ENCODE measurements at regions not wholly inside any gene's neighbourhood (a gene's known extent, or its start where the extent isn't known, plus 50 kb on each side); places are given as distances from the start of the nearest gene placed in this dataset.
"Not testable (repeated sequence)": the region's sequence is repeated elsewhere in the genome, so short reads cannot be mapped to it uniquely, and the experiment has no call there.

DNA sequence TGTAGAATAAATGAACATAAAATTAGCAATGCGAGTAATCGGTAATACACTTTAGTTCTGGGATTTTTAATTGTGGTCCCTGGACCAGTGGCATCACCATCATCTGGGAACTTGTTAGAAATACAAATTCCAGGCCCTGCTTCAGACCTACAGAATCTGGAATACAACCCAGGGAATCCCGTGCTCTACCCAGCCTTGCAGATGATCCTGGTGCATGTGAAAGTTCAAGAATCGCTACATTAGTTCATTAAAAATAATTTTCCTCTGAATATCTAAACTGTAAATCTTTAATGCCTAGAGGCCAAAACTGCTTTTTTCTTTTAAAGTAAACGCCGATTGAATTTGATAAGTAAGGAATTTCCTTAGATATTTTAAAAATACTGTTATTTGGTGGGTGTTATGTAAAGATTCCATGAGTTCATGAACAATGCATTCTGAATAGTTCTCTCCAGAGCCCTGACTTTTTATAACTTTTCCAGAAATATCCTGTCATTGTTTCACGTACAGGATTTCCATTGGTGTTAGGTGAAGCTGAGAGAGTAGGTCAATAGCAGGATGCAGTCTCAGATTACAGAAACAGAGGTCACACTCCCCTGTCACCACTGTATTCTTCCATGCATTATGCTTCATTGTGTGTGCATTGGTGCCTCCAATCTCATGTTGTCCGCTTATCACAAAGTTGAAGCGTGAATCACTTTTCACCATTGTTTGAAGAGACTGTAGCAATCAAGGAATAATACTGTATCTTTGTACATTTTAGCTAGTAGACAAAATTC lies 596.5 kb upstream of the KLF12 start:
- no peak for DNase-seq (ENCODE audit: low spot score)

DNA sequence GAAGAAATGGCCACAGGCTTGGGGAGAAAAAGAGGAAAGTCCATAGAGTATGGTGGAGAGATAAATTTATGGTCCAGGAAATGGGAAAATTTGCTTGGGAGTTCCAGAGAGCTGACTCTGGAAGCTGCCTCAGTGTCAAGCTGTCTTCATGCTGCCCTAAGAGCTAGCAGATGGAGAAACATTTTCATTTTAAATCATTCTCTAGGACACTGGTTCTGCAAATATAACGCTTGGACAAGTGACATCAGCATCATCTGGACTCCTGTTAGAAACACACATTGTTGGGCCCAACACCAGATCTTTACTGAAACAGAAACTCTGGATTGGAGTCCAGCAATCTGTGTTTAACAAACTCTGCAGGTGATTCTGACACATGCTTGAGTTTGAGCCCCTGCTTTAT lies 592.0 kb upstream of the KLF12 start:
- no peak for DNase-seq (ENCODE audit: low spot score)

DNA sequence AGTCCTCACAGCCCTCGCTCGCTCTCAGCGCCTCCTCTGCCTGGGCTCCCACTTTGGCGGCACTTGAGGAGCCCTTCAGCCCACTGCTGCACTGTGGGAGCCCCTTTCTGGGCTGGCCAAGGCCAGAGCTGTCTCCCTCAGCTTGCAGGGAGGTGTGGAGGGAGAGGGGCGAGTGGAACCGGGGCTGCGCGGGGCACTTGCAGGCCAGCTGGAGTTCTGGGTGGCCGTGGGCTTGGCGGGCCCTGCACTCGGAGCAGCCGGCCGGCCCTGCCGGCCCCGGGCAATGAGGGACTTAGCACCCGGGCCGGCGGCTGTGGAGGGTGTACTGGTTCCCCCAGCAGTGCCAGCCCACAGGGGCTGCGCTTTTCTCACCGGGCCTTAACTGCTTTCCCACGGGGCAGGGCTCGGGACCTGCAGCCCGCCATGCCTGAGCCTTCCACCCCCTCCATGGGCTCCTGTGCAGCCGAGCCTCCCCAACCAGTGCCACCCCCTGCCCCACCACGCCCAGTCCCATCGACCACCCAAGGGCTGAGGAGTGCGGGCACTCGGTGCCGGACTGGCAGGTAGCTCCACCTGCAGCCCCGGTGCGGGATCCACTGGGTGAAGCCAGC lies 584.1 kb upstream of the KLF12 start:
- not testable (repeated sequence) for DNase-seq (ENCODE audit: low spot score)

DNA sequence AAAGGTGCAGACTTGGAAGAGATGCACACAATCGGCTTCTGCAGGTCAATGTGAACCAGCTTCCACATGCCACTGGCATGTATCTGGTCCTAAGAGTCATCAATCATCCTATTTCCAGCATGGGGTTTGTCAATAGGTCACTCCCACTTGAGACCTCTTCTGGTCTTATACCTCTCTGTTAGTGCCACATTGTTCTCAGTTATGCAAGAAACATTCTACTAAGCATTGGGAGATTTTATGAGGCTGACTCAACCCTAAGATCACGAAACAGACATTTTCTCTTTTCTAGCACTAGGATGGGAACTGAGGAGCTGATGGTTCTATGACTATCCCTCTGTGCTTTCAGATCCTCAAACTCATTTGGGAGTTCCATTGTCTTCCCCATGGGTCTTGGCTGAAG lies 581.5 kb upstream of the KLF12 start:
- DNase-seq (ENCODE audit: low spot score): peak; percentile 11

DNA sequence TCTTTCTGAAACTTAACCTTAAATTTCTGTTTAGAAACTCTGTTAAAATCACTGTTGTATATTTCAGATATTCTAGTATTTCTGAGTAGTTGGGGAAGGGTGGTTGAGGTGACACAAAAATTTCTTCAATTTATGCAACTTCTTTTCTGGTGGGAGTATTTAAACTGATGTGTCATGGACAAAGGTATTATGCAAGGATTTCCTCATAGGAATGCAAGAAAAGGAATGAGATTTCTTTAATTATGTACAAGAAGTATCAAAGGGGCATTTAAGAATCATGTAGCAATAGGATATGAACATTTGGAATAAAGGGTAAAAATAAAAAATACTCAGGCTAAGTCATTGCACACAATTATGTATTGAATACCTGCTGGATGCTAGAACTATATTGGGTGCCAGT lies 575.8 kb upstream of the KLF12 start:
- DNase-seq (ENCODE audit: low spot score): no peak

DNA sequence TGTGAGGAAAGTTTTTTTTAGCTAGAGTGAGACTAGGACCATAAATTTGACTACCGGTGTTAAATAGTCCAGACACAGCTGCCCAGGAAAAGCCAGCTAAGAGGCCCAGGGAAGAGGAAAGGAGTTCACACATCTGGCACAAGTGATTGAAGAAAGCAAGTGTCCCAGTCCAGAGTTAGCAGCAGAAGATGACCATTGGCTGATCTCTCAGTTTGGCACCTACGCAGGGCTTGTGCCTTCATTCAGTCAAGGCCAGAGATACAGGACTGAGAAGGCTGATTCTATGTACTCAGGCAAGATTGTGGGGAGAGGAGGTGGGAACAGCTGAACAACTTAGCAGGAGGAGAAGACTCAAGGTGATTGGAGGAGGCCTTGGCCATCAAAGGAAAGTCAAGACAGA lies 575.0 kb upstream of the KLF12 start:
- DNase-seq (ENCODE audit: low spot score): no peak

DNA sequence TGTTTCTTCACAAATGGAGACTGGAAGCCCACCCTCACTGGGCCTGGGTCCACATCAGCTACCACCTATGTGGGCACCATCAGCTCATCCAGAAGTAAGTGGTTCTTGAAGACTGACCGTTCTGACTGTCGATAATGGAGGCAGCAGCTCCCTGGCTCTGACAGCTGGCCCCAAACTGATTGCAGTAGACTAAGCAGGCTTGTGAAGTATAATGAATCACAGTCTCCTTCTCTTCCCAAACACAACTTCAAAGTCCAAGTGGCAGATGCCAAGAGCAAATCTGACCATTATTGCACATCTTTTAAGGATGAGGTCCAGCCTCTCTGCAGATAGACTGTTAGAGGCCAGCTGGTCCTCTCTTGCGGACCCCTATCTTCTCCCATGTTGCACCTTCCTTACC lies 574.4 kb upstream of the KLF12 start:
- DNase-seq (ENCODE audit: low spot score): no peak

DNA sequence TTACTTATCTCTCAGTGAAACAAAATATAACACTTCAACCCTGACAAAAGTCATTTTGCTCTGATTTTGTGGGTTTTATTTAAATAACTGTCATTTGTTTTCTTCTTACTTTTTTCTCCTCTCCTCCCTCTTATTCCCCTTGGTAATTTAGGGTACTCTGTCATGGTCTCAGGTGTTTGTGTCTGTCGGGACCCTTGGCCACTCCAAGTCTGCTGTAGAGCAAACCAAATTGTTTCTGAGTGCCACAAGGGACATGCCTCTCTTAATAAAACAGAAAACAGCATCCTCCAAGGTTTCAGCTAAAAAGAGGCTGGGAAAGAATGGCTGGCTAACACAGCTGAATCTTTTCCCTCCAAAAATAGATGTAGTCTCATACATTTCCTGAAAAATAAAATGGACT lies 573.1 kb upstream of the KLF12 start:
- no peak for DNase-seq (ENCODE audit: low spot score)

DNA sequence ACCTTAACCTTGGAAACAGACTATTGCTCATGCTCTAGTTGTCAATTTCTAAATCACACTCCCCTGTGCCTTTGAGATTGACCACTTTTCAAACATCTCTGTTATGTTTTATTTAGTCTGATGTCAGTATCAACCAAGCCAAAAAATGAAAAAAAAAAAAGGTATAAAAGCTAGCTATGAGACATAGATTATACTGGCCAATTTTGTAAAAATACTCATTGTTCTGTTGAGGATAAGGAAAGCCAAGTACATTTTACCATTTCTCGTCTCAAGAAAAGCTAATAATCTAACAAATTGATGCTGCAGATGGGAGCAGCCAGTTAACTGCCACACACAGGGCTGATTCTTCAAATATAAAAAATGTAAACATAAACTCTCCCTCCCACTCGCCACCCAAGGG lies 572.6 kb upstream of the KLF12 start:
- DNase-seq (ENCODE audit: low spot score): no peak

DNA sequence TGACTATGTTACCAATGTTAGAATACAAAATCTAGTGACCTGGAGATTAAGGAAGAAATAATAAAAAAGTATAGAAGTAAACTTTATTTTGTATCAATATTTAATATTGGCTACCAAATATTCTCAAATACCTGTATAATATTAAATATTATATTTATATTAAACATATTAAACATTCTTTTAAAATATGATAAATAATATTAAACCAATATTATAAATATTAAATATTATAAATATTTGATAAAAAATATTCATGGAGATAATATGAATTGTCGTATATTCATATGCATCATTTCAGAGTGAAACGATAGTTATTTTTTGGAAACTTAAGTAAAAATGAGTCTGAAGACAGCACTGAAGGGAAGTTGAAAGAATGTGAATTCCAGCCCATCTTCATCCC lies 571.2 kb upstream of the KLF12 start:
- no peak for DNase-seq (ENCODE audit: low spot score)

DNA sequence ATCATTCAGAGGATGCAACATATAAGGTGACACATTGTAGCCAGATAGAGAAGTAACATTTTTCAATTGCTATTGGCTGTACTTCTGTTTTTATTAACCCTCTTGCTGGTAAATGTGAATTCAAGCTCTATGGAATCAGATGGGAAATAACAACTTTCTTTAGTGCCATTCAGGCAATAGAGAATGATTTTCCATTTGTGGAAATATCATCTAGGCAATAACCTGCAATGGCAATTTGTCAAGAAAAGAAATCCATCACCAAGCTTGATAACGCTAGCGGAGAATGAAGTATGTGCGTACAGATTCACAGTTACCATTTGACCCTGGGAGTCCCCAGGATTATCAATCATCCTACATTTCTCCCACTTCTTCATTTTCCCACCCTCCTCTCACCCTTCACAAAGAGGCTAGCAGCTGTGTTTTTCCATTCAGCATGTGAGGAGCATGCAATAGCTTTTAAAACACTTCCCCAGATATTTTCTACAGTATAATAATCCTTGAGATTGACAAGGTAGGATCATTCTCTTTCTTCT lies 569.7 kb upstream of the KLF12 start:
- DNase-seq (ENCODE audit: low spot score): no peak

DNA sequence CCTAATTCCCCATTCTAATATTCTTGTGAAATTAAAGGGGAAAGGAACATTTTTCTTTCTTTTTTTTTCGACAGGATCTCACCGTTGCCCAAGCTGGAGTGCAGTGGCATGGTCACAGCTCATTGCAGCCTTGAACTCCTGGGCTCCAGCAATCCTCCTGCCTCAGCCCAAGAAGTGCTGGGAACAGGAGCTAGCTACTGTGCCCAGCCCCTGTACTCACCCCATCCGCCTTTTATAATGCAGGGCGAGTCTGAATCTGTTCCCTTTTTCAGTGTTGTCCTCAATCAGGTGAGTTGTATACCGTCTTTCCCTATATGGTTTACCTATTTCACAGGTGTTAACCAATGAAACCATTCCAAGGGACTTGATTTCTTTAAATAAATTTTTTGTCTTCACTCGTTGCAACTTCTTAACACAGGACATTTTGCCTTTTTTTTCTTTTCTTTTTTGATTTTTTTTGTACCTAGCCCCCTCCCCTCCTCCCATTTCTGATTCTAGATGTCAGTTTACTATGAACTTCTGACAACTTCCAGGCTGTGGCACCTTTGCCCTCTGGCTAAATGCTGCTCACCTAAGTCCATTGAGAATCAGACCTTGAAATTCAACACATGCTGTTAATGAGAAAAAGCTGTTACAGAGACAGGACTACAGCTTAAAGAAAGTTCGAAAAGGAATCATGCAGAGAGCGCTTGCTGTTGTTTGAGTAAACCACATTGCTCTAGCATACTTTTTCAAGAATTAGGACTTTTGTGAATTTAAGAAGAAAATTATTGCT lies 562.1 kb upstream of the KLF12 start:
- no peak for DNase-seq (ENCODE audit: low spot score)

DNA sequence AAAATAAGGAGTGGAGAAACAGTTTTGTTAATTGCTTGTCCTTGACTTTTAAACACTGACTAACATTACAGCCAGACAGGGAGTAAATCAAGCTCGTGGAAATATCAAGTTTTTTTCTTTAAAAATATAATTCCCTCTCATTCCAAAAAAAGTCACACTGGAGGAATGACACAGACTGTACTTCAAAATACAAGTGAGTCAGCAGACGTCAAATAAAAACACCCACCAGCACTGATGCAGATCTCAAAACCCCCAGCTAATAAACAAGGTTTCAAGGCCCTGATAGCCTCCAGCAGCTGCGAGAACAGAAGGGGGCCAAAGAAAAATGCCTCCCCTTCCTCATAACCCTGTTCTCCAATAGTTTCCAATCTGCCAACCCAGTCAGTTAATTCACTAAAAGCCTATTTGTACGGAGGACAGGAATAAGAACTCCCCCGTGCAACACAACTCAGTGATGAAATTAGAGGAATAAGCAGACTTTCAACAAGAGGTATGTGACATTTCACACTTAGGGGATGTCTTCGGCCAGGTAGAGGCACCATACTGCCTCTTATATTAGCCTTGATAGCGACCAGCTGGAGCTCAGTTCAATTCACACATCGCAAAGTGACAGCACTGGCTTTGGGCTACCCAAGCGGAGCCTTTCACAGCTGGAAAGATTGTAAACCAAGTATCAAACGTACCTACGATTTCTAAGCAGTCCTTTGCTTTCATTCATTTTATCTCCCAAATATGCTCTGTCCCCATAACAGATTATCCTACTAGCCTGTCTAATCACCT lies 561.0 kb upstream of the KLF12 start:
- no peak for DNase-seq (ENCODE audit: low spot score)

DNA sequence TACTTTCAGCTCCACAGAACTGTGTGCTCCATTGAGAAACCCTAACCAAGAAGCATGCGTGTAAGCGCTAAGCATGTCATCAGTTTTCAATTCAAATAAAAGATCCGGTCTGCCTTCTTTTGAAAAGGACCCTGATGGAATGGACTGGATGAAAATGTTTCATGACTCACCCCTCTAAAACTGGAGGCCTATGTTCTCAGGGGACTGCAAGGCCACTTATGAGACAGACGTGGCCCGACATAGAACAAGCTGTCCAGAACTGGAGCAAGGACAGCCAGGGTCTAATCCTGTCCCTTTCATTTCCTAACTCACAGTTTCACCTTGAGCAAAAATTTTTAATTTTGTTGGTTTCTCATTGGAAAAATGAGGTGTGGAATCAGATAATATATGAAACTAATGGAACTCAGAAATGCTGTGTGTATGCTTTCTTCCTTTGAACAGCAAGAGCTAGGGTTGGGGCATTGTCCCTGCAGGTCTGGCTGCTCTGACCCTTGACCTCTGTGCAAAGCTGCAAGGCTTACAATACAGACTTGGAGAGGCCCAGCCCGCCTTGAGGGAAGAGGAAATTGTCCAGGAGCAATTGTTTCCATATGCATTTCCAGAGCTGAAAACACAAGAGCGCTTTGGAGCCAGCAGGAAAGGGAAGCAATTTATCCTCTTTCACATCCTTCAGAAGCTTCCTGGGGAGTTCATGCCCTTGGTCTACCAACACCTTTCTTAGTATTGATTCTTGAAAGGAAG lies 553.4 kb upstream of the KLF12 start:
- no peak for DNase-seq (ENCODE audit: low spot score)

DNA sequence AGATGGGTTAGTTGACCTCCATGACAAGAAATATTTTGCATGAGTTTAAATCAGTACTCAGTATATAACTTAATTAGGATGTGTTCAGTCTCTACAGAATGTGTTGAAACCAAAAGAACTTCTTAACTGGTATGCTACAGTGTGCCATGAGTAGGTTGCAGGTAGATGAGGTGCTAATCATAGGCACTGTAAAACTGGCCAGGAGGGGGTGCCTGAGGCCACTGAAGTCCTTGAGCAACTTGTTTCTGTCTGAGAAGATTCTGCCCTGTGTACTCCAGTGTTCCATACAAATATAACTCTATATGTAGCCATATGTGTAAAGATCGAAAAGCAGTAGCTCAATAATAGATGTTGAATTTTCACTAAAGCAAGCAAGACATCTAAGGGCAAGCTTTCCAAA lies 549.2 kb upstream of the KLF12 start:
- no peak for DNase-seq (ENCODE audit: low spot score)

DNA sequence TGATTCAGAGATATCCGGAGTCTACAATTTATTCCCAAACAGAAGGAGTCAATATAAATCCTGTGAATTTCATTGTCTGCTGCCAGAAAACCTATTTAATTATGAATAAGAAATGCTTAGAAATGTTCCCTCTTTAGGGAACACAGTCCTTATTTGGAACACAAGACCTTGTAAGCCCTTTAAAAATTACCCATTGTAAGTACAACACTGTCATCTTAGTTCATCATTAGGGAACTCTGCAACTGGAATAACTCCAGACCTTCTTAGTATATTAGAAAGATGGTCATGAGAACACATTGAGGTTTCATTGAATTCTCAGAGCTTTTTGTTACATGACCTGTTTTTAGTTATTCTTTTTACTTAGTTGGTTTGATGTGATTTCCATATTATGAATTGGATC lies 548.5 kb upstream of the KLF12 start:
- no peak for DNase-seq (ENCODE audit: low spot score)

DNA sequence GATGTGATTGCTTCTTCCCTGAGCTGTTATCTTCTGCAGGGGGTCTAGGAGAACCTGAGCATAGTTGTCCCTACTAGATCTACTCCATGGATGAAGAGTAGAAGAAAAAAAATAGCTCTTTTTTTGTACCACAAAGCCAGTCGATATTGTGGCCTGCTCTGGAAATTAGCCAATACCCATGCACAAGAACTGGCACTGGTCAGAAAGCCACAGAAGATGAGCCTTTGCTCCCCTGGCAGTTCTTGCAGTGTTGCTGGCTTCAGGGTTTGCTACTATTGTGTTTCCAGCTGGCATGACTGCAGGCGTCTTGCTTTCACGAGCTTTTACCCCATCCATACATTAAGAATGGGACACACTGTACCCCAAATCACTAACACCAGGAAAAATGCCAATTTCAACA lies 547.7 kb upstream of the KLF12 start:
- DNase-seq (ENCODE audit: low spot score): no peak

DNA sequence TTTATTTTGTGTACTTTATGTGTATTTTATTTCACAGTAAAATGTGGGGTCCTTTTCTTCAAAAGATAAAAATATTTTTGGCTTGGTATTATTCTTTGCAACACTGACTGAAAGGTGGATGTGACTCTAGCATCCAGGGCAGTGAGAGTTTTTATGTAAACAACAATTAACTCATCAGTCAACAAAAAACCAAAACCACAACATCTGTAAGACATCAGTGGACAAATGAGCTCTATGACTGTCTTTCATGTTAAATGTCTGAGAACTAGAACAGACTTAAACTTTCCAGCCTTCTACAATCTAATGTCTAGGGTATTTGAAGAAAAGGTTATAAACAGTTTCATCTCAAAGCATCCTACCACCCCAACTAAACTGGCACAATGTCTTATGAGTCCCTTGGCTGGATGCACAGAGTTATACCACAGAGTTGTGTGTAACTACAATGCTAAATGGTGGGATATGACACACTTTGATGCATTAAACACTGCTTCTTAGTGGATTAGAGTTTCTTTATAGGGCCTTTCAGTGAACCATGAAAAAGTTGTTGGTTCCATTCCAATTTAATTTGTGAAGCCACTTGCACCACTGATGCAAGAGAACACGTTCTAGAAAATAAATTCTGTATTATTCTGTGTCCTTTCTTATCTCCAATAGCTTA lies 544.2 kb upstream of the KLF12 start:
- no peak for DNase-seq (ENCODE audit: low spot score)

DNA sequence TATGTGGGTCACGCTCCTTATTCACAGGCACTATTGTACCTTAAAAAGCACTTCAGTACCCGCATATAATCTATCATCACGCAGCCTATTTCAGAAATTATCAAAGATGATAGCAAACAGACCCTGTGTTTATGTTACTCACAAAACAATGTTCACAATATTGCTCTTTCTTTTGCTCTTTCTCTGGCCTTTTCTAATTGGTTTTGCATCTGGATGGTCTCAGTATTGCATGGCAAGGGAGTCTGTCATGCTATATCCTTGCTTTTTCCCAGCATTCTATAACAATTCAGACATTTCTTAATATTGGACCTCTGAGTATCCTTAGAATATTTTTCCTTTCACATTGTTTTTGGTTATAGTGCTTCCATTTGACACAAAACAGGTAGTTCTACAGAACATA lies 541.8 kb upstream of the KLF12 start:
- DNase-seq (ENCODE audit: low spot score): no peak

DNA sequence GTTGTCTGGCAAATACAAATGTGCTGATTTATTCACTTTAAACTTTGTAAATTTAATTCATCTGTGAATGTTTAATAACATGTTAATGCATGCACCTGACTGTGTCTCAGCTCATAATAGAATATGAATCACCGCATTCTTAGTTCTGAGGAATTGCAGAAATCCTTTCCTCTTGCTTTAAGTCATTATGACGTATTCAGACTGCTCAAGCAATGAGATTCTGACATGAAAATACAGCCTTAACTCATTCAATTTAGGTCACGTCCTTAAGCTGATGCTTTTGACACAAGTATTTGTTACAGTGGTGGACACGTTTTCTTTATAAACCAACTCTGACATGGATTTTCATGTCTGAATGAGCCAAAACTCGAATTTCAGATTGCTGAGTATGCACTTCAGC lies 541.0 kb upstream of the KLF12 start:
- DNase-seq (ENCODE audit: low spot score): peak; percentile 48

DNA sequence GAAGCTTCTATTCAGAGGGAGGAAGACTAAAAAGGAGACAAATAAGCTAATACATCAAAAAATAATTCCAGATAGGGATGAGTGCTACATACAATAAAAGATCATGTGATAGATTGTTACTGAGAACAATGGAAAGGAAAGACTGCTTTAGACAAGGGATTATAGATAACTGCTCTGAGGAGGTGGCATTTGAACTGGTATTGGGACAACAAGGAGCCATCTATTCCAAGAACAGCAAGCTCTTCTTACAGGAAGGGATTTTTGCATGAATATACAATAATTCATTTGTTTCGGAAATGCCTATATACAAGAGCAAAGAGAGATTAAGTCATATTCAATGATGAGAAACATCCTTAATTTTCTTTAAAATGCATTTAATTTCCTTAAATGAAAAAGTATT lies 540.5 kb upstream of the KLF12 start:
- DNase-seq (ENCODE audit: low spot score): peak; percentile 53

Data from COLO829 (cell line).